Spleen (tissue), 7 donors: ENCODE measurements at regions not wholly inside any gene's neighbourhood (a gene's known extent, or its start where the extent isn't known, plus 50 kb on each side); places are given as distances from the start of the nearest gene placed in this dataset.

Experiments used
- CTCF ChIP-seq, 11 experiments: fragments of 200-600 bp in 7 of 11; fragments of 450-650 bp in 4 of 11; sonication (generic) in 4 of 11; IDR thresholded peaks in 8 of 11; conservative IDR thresholded peaks in 3 of 11; 1 replicate in 7 of 11; 2 replicates in 4 of 11; pipeline versions ENCODE4 v1.4.0 to v1.8.0; 2016 to 2021; ENCODE audit warnings: antibody characterized with exemption in 11 of 11, inconsistent platforms in 4 of 11, mild to moderate bottlenecking in 1 of 11
- POLR2A ChIP-seq, 3 donors: fragments of 450-650 bp; IDR thresholded peaks; one replicate each; pipeline ENCODE4 v1.5.1; 2017; ENCODE audit warnings: antibody characterized with exemption in 3 of 3, mild to moderate bottlenecking in 1 of 3
- POLR2AphosphoS5 ChIP-seq, 3 donors: sonication (generic); formaldehyde crosslinking; IDR thresholded peaks; one replicate each; pipeline ENCODE4 v1.5.1; 2017; ENCODE audit warnings: antibody characterized with exemption in 3 of 3
- donor health status: DM: no; HTN: no; CAD: no; lungs with moderate emphysema.
- donor health status: DM: no; HTN: no; CAD: no.
- donor health status: DM: no; HTN: no; CAD: no.

GRCh38 chr14:101290611-101291010, 270.7 kb upstream of the DIO3 start:
- TF ChIP-seq CTCF (IDR thresholded peaks at IDR 0.05 in 8 of 11, conservative IDR thresholded peaks at IDR 0.05 in 3 of 11), result no peak
- TF ChIP-seq POLR2A (IDR thresholded peaks at IDR 0.05), result no peak
- TF ChIP-seq POLR2AphosphoS5 (IDR thresholded peaks at IDR 0.05), result no peak
